Spleen (tissue), 11 donors: ENCODE measurements at regions not wholly inside any gene's neighbourhood (a gene's known extent, or its start where the extent isn't known, plus 50 kb on each side); places are given as distances from the start of the nearest gene placed in this dataset.

ENCODE experiments used
- DNase-seq: peaks from one replicate; pipeline ENCODE4 v3.0.0-alpha.2; 2020
- H3K27ac ChIP-seq, 8 donors: fragments of 200-600 bp; sonication (generic) in 7 of 8; 1 replicate in 4 of 8; 2 replicates in 4 of 8; pipeline versions ENCODE4 v1.5.0 to v1.8.0; 2016 to 2021; ENCODE audit warnings: inconsistent platforms in 4 of 8, mild to moderate bottlenecking in 4 of 8, moderate library complexity in 1 of 8
- H3K27me3 ChIP-seq, 7 donors: fragments of 200-600 bp; sonication (generic) in 6 of 7; replicated peaks in 1 of 7; 1 replicate in 4 of 7; 2 replicates in 3 of 7; pipeline versions ENCODE4 v1.5.0 to v1.8.0; 2016 to 2021; ENCODE audit warnings: inconsistent platforms in 3 of 7, mild to moderate bottlenecking in 1 of 7
- H3K36me3 ChIP-seq, 6 donors: fragments of 200-600 bp; sonication (generic) in 5 of 6; 1 replicate in 4 of 6; 2 replicates in 2 of 6; pipeline versions ENCODE4 v1.5.0 to v1.8.0; 2016 to 2021; ENCODE audit warnings: inconsistent platforms in 2 of 6
- H3K4me1 ChIP-seq, 6 donors: fragments of 200-600 bp; sonication (generic) in 5 of 6; 1 replicate in 3 of 6; 2 replicates in 3 of 6; pipeline versions ENCODE4 v1.5.0 to v1.8.0; 2016 to 2021; ENCODE audit warnings: inconsistent platforms in 3 of 6
- H3K4me3 ChIP-seq, 8 donors: fragments of 200-600 bp; sonication (generic) in 7 of 8; 1 replicate in 4 of 8; 2 replicates in 4 of 8; pipeline versions ENCODE4 v1.5.0 to v1.8.0; 2016 to 2021; ENCODE audit warnings: inconsistent platforms in 4 of 8, mild to moderate bottlenecking in 4 of 8, moderate library complexity in 2 of 8
- H3K9me3 ChIP-seq, 8 donors: fragments of 200-600 bp; sonication (generic) in 7 of 8; 1 replicate in 4 of 8; 2 replicates in 4 of 8; pipeline versions ENCODE4 v1.5.0 to v1.8.0; 2016 to 2021; ENCODE audit warnings: inconsistent platforms in 4 of 8
- CTCF ChIP-seq, 11 experiments: fragments of 200-600 bp in 7 of 11; fragments of 450-650 bp in 4 of 11; sonication (generic) in 4 of 11; IDR thresholded peaks in 8 of 11; conservative IDR thresholded peaks in 3 of 11; 1 replicate in 7 of 11; 2 replicates in 4 of 11; pipeline versions ENCODE4 v1.4.0 to v1.8.0; 2016 to 2021; ENCODE audit warnings: antibody characterized with exemption in 11 of 11, inconsistent platforms in 4 of 11, mild to moderate bottlenecking in 1 of 11
- POLR2A ChIP-seq, 3 donors: fragments of 450-650 bp; IDR thresholded peaks; one replicate each; pipeline ENCODE4 v1.5.1; 2017; ENCODE audit warnings: antibody characterized with exemption in 3 of 3, mild to moderate bottlenecking in 1 of 3
- POLR2AphosphoS5 ChIP-seq, 3 donors: sonication (generic); formaldehyde crosslinking; IDR thresholded peaks; one replicate each; pipeline ENCODE4 v1.5.1; 2017; ENCODE audit warnings: antibody characterized with exemption in 3 of 3
- WGBS, 5 donors: extraction: QIAGEN DNeasy Blood & Tissue Kit in 3 of 5; methylation state at CpG; one replicate each; pipeline versions ENCODE4 v1.1.5 to v1.1.7; 2013 to 2018; 5-methylcytosine and 5-hydroxymethylcytosine counted together
- intact Hi-C: fragments of 100-400 bp; cut with DNase I; formaldehyde crosslinking; loops from one replicate; pipeline ENCODE4 v1.15.0; 2023; ENCODE audit warnings: low total_unique reads
- donor health status: healthy with polysubstance abuse.
- donor health status: DM: no; HTN: no; CAD: no; lungs with moderate emphysema.
- donor health status: DM: no; HTN: no; CAD: no.
- donor health status: Bipolar disorder and iron deficiency.
- donor health status: healthy.
- donor health status: DM: no; HTN: no; CAD: no.
- donor health status: DM: yes; HTN: yes; CAD: no.

- intact Hi-C loops, result no loop called here
- no peaks in the 10 kb centered on the region for H3K27me3 ChIP-seq
- 78 to 95% (median 93%) methylated on average over 2 of the region's 2 CpGs for WGBS, 5 donors
- no peak overlapping the region for H3K4me3 ChIP-seq
- TF ChIP-seq CTCF (IDR thresholded peaks at IDR 0.05 in 8 of 11, conservative IDR thresholded peaks at IDR 0.05 in 3 of 11) (no peak), POLR2A (IDR thresholded peaks at IDR 0.05) (no peak), POLR2AphosphoS5 (IDR thresholded peaks at IDR 0.05) (no peak)
- H3K36me3 ChIP-seq, result no peaks in the 10 kb centered on the region
- no peak overlapping the region for H3K27ac ChIP-seq
- H3K9me3 ChIP-seq, result peaks cover 0 to 13% (median 5%) of the 10 kb centered on the region in 8 donors
- no peak for DNase-seq
- H3K4me1 ChIP-seq, result no peaks in the 10 kb centered on the region
These were observed 122.9 kb downstream of the HINT1 start for GRCh38 chr5:131042021-131042789.

DNA sequence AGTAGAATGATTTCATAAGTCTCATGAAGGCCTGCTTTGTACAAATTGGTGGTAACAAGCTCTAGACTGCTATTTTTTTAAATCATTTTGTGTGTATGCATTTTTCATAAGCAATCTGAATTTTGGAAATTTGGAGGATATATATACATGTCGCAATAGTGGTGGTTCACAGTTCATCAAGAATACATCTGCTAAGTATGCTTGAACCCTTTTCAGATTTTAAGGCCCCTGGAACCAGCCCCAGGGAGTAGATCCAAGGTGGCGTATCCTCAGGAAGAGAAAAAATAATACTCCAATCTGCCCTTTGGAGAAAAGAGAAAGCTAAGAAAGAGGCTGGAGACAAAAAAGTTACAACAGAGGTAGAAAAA, 141.6 kb downstream of the HINT1 start:
- no peak for DNase-seq
- TF ChIP-seq POLR2AphosphoS5 (IDR thresholded peaks at IDR 0.05) (no peak), CTCF (IDR thresholded peaks at IDR 0.05 in 8 of 11, conservative IDR thresholded peaks at IDR 0.05 in 3 of 11) (no peak), POLR2A (IDR thresholded peaks at IDR 0.05) (no peak)
- Histone ChIP-seq H3K4me1 (no peaks in the 10 kb centered on the region), H3K36me3 (no peaks in the 10 kb centered on the region), H3K9me3 (peaks cover 0 to under 1% (median 0%) of the 10 kb centered on the region in 8 donors), H3K27ac (no peak overlapping the region), H3K4me3 (no peak overlapping the region), H3K27me3 (no peaks in the 10 kb centered on the region)
- WGBS, 5 donors, result 92 to 98% (median 95%) methylated on average over 2 of the region's 2 CpGs
- intact Hi-C loops, result no loop called here

DNA sequence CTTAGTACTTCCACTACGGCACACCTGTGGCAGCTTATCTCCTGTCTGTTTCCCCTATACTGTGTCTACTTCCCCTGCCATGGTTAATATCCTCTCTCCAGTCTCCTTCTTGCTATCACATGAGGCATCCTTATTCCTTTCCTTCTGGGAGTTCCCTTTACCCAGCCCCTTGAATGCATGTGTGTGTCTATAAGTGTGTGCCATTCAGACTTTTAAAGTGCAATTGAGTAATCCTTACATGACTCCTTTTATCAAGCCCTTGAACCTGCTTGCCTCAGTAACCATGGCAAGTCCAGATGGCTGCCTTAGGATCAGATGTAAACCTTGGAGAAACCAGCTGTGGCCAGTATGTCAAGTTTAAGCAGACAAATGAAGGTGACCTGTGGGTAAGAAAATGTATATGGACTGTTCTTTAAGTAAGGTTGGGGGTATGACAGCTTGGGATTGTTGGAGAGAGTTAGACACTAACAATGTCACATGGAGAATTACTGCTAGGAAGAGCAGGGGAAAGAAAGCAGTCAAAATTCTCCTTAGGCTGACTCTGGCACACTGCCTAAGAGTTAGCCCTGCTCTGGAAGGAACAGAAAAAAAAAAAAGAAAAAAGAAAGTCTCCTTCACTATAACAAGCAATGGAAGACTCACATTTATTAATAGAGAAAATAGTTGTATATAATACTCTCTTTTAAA, 142.1 kb downstream of the HINT1 start:
- 85 to 93% (median 91%) methylated on average over 1 of the region's 1 CpG for WGBS, 5 donors
- H3K4me3 ChIP-seq, result no peak overlapping the region
- no peaks in the 10 kb centered on the region for H3K4me1 ChIP-seq
- TF ChIP-seq POLR2A (IDR thresholded peaks at IDR 0.05), result no peak
- TF ChIP-seq CTCF (IDR thresholded peaks at IDR 0.05 in 8 of 11, conservative IDR thresholded peaks at IDR 0.05 in 3 of 11), result no peak
- no peak for TF ChIP-seq POLR2AphosphoS5 (IDR thresholded peaks at IDR 0.05)
- no peak overlapping the region for H3K27ac ChIP-seq
- H3K36me3 ChIP-seq, result no peaks in the 10 kb centered on the region
- DNase-seq, result no peak
- H3K27me3 ChIP-seq, result no peaks in the 10 kb centered on the region
- intact Hi-C loops, result no loop called here
- no peaks in the 10 kb centered on the region for H3K9me3 ChIP-seq

DNA sequence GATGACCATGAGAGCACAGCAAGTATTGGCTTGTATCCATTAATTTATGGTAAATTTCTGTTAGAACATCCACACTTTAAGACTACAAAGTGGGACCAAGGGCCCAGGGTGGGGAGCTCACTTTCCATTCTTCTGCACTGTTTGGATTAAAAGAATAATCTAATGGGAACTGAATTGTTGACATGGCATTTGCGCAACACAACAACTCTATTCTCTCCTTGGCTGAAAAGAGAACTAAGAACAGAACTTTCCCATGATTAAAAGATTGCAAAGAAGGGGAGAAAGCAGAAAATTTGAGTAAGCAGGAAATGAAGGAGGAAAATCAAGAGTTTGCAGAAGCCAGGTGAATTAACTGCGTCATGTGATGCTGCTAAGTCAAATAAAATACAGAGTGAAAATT, 143.4 kb downstream of the HINT1 start:
- intact Hi-C loops, result no loop called here
- no peak overlapping the region for H3K27ac ChIP-seq
- H3K4me1 ChIP-seq, result no peaks in the 10 kb centered on the region
- no peaks in the 10 kb centered on the region for H3K27me3 ChIP-seq
- no peaks in the 10 kb centered on the region for H3K36me3 ChIP-seq
- no peak for TF ChIP-seq CTCF (IDR thresholded peaks at IDR 0.05 in 8 of 11, conservative IDR thresholded peaks at IDR 0.05 in 3 of 11)
- no peak for TF ChIP-seq POLR2A (IDR thresholded peaks at IDR 0.05)
- no peak overlapping the region for H3K4me3 ChIP-seq
- no peaks in the 10 kb centered on the region for H3K9me3 ChIP-seq
- DNase-seq, result no peak
- 76 to 84% (median 78%) methylated on average over 2 of the region's 2 CpGs for WGBS, 5 donors
